Ascending aorta (tissue), 2 donors: ENCODE measurements at regions not wholly inside any gene's neighbourhood (a gene's known extent, or its start where the extent isn't known, plus 50 kb on each side); places are given as distances from the start of the nearest gene placed in this dataset.

Experiments used
- DNase-seq, 2 donors: peaks; one replicate each; pipeline ENCODE4 v3.0.0-alpha.2; 2019; ENCODE audit warnings: low spot score in 2 of 2
- H3K27ac ChIP-seq, 2 donors: fragments of 200-600 bp; sonication (generic); one replicate each; pipeline ENCODE4 v1.5.1; 2016 to 2017; ENCODE audit warnings: mild to moderate bottlenecking in 1 of 2
- H3K27me3 ChIP-seq: fragments of 200-600 bp; sonication (generic); one replicate; pipeline ENCODE4 v1.5.1; 2017
- H3K36me3 ChIP-seq, 2 donors: fragments of 200-600 bp; sonication (generic); one replicate each; pipeline ENCODE4 v1.5.1; 2016
- H3K4me1 ChIP-seq, 2 donors: fragments of 200-600 bp; sonication (generic); one replicate each; pipeline ENCODE4 v1.5.1; 2016 to 2017; ENCODE audit warnings: mild to moderate bottlenecking in 1 of 2
- H3K4me3 ChIP-seq, 2 donors: fragments of 200-600 bp; sonication (generic); one replicate each; pipeline ENCODE4 v1.5.1; 2016 to 2017; ENCODE audit warnings: mild to moderate bottlenecking in 1 of 2
- H3K9me3 ChIP-seq, 2 donors: fragments of 200-600 bp; sonication (generic); one replicate each; pipeline ENCODE4 v1.5.1; 2016
- intact Hi-C: fragments of 100-400 bp; cut with DNase I; formaldehyde crosslinking; loops from one replicate; pipeline ENCODE4 v1.15.1; 2023
- TF ChIP-seq, protein P1 (sequence below), 3 experiments: fragments of 200-600 bp in 2 of 3; fragments of 450-650 bp in 1 of 3; sonication (generic) in 2 of 3; IDR thresholded peaks; one replicate each; pipeline ENCODE4 v1.5.1; 2016 to 2019; ENCODE audit warnings: antibody characterized with exemption in 3 of 3, mild to moderate bottlenecking in 1 of 3, moderate library complexity in 1 of 3

DNA sequence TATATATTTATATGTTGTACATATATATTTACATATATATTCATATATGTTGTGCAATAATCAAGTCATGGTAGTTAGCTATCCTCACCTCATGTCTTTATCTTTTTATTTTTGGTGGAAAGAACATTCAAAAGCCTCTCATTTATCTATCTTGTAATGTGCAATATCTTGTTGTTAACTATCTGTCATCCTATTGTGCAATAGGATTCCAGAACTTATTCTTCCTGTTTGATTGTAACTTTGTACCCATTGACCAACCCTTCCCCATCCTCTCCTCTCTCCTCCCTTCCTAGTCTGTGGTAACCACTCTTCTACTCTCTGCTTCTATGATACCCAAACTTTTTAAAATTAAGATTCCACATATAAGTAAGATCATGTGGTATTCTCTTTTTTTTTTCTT is 115.6 kb upstream of the PDGFD start:
- TF ChIP-seq, protein P1, sequence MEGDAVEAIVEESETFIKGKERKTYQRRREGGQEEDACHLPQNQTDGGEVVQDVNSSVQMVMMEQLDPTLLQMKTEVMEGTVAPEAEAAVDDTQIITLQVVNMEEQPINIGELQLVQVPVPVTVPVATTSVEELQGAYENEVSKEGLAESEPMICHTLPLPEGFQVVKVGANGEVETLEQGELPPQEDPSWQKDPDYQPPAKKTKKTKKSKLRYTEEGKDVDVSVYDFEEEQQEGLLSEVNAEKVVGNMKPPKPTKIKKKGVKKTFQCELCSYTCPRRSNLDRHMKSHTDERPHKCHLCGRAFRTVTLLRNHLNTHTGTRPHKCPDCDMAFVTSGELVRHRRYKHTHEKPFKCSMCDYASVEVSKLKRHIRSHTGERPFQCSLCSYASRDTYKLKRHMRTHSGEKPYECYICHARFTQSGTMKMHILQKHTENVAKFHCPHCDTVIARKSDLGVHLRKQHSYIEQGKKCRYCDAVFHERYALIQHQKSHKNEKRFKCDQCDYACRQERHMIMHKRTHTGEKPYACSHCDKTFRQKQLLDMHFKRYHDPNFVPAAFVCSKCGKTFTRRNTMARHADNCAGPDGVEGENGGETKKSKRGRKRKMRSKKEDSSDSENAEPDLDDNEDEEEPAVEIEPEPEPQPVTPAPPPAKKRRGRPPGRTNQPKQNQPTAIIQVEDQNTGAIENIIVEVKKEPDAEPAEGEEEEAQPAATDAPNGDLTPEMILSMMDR (IDR thresholded peaks at IDR 0.05) = no peak
- Histone ChIP-seq H3K4me3 (no peak overlapping the region), H3K36me3 (no peaks in the 10 kb centered on the region), H3K27ac (no peak overlapping the region), H3K27me3 (no peaks in the 10 kb centered on the region), H3K4me1 (no peaks in the 10 kb centered on the region), H3K9me3 (no peaks in the 10 kb centered on the region)
- intact Hi-C loops = no loop called here
- no peak for DNase-seq

DNA sequence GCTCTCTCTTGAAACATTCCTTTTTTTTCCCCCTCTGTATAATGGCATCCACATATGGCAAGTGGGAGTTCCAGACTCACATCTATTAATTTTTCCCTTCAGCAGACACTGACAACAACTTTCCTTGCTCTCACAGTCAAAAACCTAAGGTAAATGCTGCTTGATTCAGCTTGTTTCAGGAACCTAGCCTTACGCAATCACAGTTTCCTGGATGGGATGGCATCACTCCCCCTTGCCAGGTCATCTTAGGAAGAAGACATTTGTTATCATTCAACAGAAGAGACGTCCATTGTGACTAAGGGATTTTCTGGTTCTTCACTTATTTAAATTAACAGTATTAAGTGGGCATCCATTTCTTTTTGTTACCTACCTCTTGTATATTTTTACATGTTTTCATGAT is 112.0 kb upstream of the PDGFD start:
- Histone ChIP-seq H3K27ac (no peak overlapping the region), H3K27me3 (no peaks in the 10 kb centered on the region), H3K36me3 (no peaks in the 10 kb centered on the region), H3K4me1 (no peaks in the 10 kb centered on the region), H3K9me3 (no peaks in the 10 kb centered on the region), H3K4me3 (no peak overlapping the region)
- intact Hi-C loops = no loop called here
- TF ChIP-seq, protein P1 (IDR thresholded peaks at IDR 0.05) = no peak
- DNase-seq = no peak

DNA sequence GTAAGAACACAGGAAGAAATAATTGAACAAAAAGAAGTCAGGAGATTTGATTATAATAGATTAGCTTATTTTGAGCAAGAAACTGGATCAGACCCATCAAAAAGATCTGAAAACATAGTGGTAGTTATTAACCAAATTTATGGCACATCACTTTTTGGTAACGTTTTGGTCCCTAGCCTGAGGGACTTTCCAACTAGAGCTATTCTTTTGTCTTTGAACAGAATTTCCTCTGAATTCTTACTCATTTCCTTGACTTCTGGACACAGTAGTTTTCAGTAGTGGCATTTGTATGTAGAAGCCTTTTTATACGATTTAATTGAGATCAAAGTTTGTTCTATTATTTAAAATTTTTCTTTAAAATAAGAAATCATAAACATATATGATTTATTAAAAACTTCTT is 96.5 kb upstream of the PDGFD start:
- DNase-seq = no peak
- Histone ChIP-seq H3K4me1 (no peaks in the 10 kb centered on the region), H3K27me3 (no peaks in the 10 kb centered on the region), H3K4me3 (no peak overlapping the region), H3K36me3 (no peaks in the 10 kb centered on the region), H3K9me3 (no peaks in the 10 kb centered on the region), H3K27ac (no peak overlapping the region)
- TF ChIP-seq, protein P1 (IDR thresholded peaks at IDR 0.05) = no peak
- intact Hi-C loops = no loop called here

DNA sequence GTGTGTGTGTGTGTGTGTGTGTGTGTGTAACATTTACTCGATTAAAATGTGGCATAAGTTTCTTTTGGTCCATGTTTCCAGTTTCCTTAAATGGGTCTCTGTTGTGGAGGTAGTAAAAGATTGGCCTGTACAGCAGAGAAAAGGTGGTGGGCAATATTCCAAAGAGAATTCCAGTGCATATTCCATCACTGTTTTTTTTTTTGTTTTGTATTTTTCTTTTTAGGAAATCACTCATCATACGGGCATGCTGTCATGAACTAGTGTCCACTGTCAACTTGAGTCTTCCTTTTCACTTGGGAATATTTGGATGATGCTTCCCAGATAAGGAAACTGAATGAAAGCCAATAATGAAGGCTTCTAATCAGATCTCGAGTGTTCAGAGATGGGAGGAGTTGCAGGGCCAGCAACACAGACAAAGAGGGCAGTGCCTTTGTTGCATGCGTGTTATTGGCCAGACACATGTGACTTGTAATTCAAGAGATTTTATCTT is 95.2 kb upstream of the PDGFD start:
- intact Hi-C loops = no loop called here
- no peak overlapping the region for H3K4me3 ChIP-seq
- H3K4me1 ChIP-seq = no peaks in the 10 kb centered on the region

DNA sequence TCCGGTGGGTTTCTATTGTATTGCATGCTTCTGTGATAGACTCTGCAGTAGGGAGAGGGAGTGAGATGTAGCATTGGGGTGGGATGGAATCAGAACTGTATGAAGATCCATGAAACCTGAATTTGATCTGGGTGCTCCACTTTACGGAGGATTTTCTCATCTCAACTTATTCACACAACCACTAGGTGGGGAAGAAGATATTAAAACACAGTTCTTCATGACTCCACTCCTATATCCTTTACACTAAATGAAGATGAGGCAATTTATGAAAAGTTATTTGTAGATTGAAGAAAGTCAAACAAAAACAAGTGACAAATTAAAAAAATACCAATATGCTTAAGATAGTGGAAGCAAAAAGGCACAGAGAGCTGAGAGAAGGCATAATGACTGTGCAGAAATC is 92.6 kb upstream of the PDGFD start:
- no peak overlapping the region for H3K27ac ChIP-seq
- TF ChIP-seq, protein P1 (IDR thresholded peaks at IDR 0.05) = no peak
- H3K9me3 ChIP-seq = no peaks in the 10 kb centered on the region
- no peak overlapping the region for H3K4me3 ChIP-seq
- no peaks in the 10 kb centered on the region for H3K36me3 ChIP-seq
- no peak for DNase-seq
- H3K4me1 ChIP-seq = no peaks in the 10 kb centered on the region
- intact Hi-C loops = no loop called here
- no peaks in the 10 kb centered on the region for H3K27me3 ChIP-seq

More for the DNA sequence above, 95.2 kb upstream of the PDGFD start:
- no peak for DNase-seq
- TF ChIP-seq, protein P1 (IDR thresholded peaks at IDR 0.05) = no peak
- no peaks in the 10 kb centered on the region for H3K27me3 ChIP-seq
- no peaks in the 10 kb centered on the region for H3K36me3 ChIP-seq
- no peaks in the 10 kb centered on the region for H3K9me3 ChIP-seq
- no peak overlapping the region for H3K27ac ChIP-seq

DNA sequence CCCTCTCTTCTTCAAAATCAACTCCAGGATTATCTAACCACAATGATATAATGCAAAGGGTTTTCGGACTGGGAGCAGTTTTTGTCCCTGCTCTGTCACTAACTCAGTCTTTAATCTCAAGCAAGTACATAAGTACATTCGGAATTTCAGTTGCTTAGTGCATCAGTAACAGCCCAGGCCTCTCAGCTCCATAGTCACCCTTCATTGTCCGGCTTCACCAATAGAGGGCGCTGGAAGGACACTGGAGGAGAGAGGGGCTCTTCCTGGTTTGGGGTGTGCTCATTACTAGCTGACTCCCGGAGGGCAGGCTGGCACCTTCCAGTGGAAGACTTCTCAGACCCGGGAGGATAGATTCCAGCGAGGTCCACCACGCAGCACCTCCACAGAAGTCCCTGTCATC is 90.4 kb upstream of the PDGFD start:
- intact Hi-C loops = no loop called here
- Histone ChIP-seq H3K4me1 (no peaks in the 10 kb centered on the region), H3K27ac (no peak overlapping the region), H3K4me3 (no peak overlapping the region), H3K36me3 (no peaks in the 10 kb centered on the region), H3K9me3 (no peaks in the 10 kb centered on the region), H3K27me3 (no peaks in the 10 kb centered on the region)
- TF ChIP-seq, protein P1 (IDR thresholded peaks at IDR 0.05) = no peak
- DNase-seq = no peak
